OCI-LY3 (cell line): ENCODE measurements at regions not wholly inside any gene's neighbourhood (a gene's known extent, or its start where the extent isn't known, plus 50 kb on each side); places are given as distances from the start of the nearest gene placed in this dataset.

Experiments
- H2AFZ ChIP-seq: fragments of 200-600, 300-600 bp; shearing (Covaris generic); 2 replicates; pipeline ENCODE4 v1.6.0; 2014; ENCODE audit warnings: antibody characterized with exemption, low read depth, low read length
- H3K27ac ChIP-seq: fragments of 200-600, 300-600 bp; sonication (generic); 2 replicates; pipeline ENCODE4 v1.5.1; 2014; ENCODE audit warnings: mild to moderate bottlenecking, low read length, moderate library complexity, mixed read lengths
- H3K27me3 ChIP-seq: fragments of 200-600, 300-600 bp; sonication (generic); 2 replicates; pipeline ENCODE4 v1.6.1; 2014; ENCODE audit warnings: low read depth, low read length, mixed read lengths
- H3K36me3 ChIP-seq: fragments of 200-600, 300-600 bp; sonication (generic); replicated peaks from 2 replicates; pipeline ENCODE3; 2014; ENCODE audit warnings: low read depth, low read length, mixed read lengths
- H3K4me1 ChIP-seq: fragments of 300-600, 200-600 bp; sonication (generic); 2 replicates; pipeline ENCODE4 v1.6.1; 2014; ENCODE audit warnings: low read length, mixed read lengths
- H3K4me2 ChIP-seq: fragments of 200-600, 300-600 bp; sonication (generic); 2 replicates; pipeline ENCODE4 v1.6.1; 2014; ENCODE audit warnings: low read length, mixed read lengths
- H3K4me3 ChIP-seq: fragments of 300-600, 200-600 bp; sonication (generic); 2 replicates; pipeline ENCODE4 v1.5.1; 2014; ENCODE audit warnings: antibody characterized with exemption, mild to moderate bottlenecking, low read length, moderate library complexity
- H3K79me2 ChIP-seq: fragments of 300-600, 200-600 bp; shearing (Covaris generic); 2 replicates; pipeline ENCODE4 v1.6.1; 2014; ENCODE audit warnings: mild to moderate bottlenecking, low read length, mixed read lengths
- H3K9ac ChIP-seq: fragments of 300-600, 200-600 bp; shearing (Covaris generic); 2 replicates; pipeline ENCODE4 v1.6.0; 2014; ENCODE audit warnings: mild to moderate bottlenecking, low read length, moderate library complexity
- H3K9me3 ChIP-seq: fragments of 200-600, 300-600 bp; shearing (Covaris generic); 2 replicates; pipeline ENCODE4 v1.6.1; 2014; ENCODE audit warnings: low read length, mixed read lengths; ENCODE audit not compliant: insufficient read depth
- H4K20me1 ChIP-seq: fragments of 200-600, 300-600 bp; sonication (generic); 2 replicates; pipeline ENCODE4 v1.6.1; 2016; ENCODE audit warnings: low read length, mixed read lengths; ENCODE audit not compliant: insufficient read depth
- EZH2phosphoT487 ChIP-seq: fragments of 200-600 bp; shearing (Covaris generic); IDR thresholded peaks from 2 replicates; pipeline ENCODE4 v1.6.1; 2018; ENCODE audit warnings: antibody characterized with exemption, mixed run types, low read depth
- TF ChIP-seq, protein P1 (sequence below): fragments of 200-600, 300-600 bp; sonication (generic); IDR thresholded peaks from 2 replicates; pipeline ENCODE4 v1.5.1; 2014; ENCODE audit warnings: antibody characterized with exemption, low read length, low read depth

- Histone ChIP-seq H3K36me3 (no peaks in the 10 kb centered on the region), H3K9ac (no peak overlapping the region), H3K4me3 (no peak overlapping the region), H3K27me3 (no peaks in the 10 kb centered on the region), H3K4me1 (no peaks in the 10 kb centered on the region), H3K4me2 (no peak overlapping the region), H3K79me2 (no peaks in the 10 kb centered on the region), H3K27ac (no peak overlapping the region), H4K20me1 (no peaks in the 10 kb centered on the region), H2AFZ (no peak overlapping the region), H3K9me3 (no peaks in the 10 kb centered on the region)
- no peak for TF ChIP-seq EZH2phosphoT487
- TF ChIP-seq, protein P1, sequence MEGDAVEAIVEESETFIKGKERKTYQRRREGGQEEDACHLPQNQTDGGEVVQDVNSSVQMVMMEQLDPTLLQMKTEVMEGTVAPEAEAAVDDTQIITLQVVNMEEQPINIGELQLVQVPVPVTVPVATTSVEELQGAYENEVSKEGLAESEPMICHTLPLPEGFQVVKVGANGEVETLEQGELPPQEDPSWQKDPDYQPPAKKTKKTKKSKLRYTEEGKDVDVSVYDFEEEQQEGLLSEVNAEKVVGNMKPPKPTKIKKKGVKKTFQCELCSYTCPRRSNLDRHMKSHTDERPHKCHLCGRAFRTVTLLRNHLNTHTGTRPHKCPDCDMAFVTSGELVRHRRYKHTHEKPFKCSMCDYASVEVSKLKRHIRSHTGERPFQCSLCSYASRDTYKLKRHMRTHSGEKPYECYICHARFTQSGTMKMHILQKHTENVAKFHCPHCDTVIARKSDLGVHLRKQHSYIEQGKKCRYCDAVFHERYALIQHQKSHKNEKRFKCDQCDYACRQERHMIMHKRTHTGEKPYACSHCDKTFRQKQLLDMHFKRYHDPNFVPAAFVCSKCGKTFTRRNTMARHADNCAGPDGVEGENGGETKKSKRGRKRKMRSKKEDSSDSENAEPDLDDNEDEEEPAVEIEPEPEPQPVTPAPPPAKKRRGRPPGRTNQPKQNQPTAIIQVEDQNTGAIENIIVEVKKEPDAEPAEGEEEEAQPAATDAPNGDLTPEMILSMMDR: no peak
Observed at GRCh38 chr6:145244349-145245100, 490.8 kb downstream of the EPM2A start.

DNA sequence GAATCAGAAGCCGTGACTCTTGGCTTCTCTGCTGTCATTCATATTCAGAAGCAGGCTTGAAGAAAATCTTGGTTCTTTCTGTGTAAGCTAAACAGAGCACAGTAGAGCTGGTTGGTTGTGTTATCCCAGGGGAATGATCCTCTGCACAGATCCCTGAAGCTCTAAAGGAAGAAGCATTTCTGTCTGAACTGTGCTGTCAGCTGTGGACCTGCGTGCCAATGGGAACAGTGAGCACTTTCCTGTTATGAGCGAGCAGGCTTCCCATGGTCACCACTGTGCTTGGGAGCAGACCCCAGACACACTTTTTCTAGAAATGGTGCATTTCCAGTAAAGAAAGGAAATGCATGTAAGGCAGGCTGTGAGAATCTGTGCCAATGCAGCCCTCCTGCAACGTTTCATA lies 490.2 kb downstream of the EPM2A start:
- H3K79me2 ChIP-seq: no peaks in the 10 kb centered on the region
- TF ChIP-seq, protein P1: no peak
- no peak for TF ChIP-seq EZH2phosphoT487
- no peaks in the 10 kb centered on the region for H3K36me3 ChIP-seq
- H3K27ac ChIP-seq: no peak overlapping the region
- H3K9me3 ChIP-seq: no peaks in the 10 kb centered on the region
- no peak overlapping the region for H3K4me2 ChIP-seq
- no peak overlapping the region for H3K9ac ChIP-seq
- H3K27me3 ChIP-seq: no peaks in the 10 kb centered on the region
- H3K4me1 ChIP-seq: no peaks in the 10 kb centered on the region
- no peaks in the 10 kb centered on the region for H4K20me1 ChIP-seq
- H2AFZ ChIP-seq: no peak overlapping the region
- H3K4me3 ChIP-seq: no peak overlapping the region

DNA sequence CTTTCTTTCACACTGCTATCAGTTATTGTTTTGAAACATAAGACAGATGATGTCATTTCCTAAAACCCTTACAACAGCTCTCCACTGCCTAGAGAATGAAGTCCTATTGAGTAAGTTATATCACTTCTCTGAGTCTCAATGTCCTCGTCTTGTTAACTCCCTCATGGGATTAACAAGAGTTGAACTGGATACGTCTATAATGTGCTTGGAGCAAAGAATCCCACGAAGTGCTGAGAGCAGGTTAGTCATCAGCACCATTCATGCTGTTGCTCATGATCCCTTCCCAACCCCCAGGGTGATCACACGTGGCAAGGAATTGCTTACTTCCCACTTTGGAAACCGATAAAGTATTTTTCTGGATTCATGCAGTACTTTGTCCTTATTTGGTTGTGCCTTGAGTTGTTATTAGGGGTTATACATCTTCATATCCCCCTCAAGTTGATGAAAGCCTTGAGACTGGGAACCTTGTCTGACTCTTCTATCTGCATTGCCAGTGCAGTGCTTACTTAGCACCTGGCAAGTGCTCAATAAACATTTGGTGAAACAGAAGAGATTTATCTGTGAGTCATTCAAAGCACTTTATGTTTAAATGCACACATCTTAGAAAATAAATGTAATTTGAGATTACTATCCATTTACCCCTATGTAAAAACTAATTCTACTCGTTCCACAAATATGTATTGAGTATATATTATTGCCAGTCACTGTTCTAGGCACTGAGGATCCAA lies 487.5 kb downstream of the EPM2A start:
- H3K4me3 ChIP-seq: no peak overlapping the region
- TF ChIP-seq, protein P1: no peak
- TF ChIP-seq EZH2phosphoT487: no peak
- no peak overlapping the region for H2AFZ ChIP-seq
- no peaks in the 10 kb centered on the region for H3K36me3 ChIP-seq
- H3K9me3 ChIP-seq: no peaks in the 10 kb centered on the region
- H3K9ac ChIP-seq: no peak overlapping the region
- H3K79me2 ChIP-seq: no peaks in the 10 kb centered on the region
- no peaks in the 10 kb centered on the region for H4K20me1 ChIP-seq
- no peak overlapping the region for H3K4me2 ChIP-seq
- no peak overlapping the region for H3K27ac ChIP-seq
- H3K4me1 ChIP-seq: no peaks in the 10 kb centered on the region
- H3K27me3 ChIP-seq: no peaks in the 10 kb centered on the region

- no peaks in the 10 kb centered on the region for H3K4me1 ChIP-seq
- H3K79me2 ChIP-seq: no peaks in the 10 kb centered on the region
- no peak for TF ChIP-seq EZH2phosphoT487
- TF ChIP-seq, protein P1: no peak
- no peak overlapping the region for H2AFZ ChIP-seq
- no peak overlapping the region for H3K4me2 ChIP-seq
- H4K20me1 ChIP-seq: no peaks in the 10 kb centered on the region
- no peaks in the 10 kb centered on the region for H3K9me3 ChIP-seq
- no peak overlapping the region for H3K27ac ChIP-seq
- H3K4me3 ChIP-seq: no peak overlapping the region
- no peak overlapping the region for H3K9ac ChIP-seq
- no peaks in the 10 kb centered on the region for H3K27me3 ChIP-seq
- H3K36me3 ChIP-seq: no peaks in the 10 kb centered on the region
Observed at GRCh38 chr6:145250436-145250835, 484.9 kb downstream of the EPM2A start.
